OCI-LY1 (cell line): ENCODE measurements at regions not wholly inside any gene's neighbourhood (a gene's known extent, or its start where the extent isn't known, plus 50 kb on each side); places are given as distances from the start of the nearest gene placed in this dataset.

Experiments
- H2AFZ ChIP-seq: fragments of 200-600 bp; sonication (generic), shearing (Covaris generic); 2 replicates; pipeline ENCODE4 v1.6.0; 2014; ENCODE audit warnings: antibody characterized with exemption, mild to moderate bottlenecking, low read length
- H3F3A ChIP-seq: fragments of 200-600 bp; sonication (generic), shearing (Covaris generic); 2 replicates; pipeline ENCODE4 v1.6.0; 2014; ENCODE audit warnings: mild to moderate bottlenecking, antibody characterized with exemption, low read length, moderate library complexity; ENCODE audit not compliant: insufficient read depth
- H3K27ac ChIP-seq: fragments of 200-600 bp; sonication (generic); 2 replicates; pipeline ENCODE4 v1.5.1; 2014; ENCODE audit warnings: low read length, mixed run types, mild to moderate bottlenecking, low read depth; ENCODE audit not compliant: poor library complexity, severe bottlenecking
- H3K27me3 ChIP-seq: fragments of 200-600 bp; sonication (generic); 2 replicates; pipeline ENCODE4 v1.6.0; 2014; ENCODE audit warnings: antibody characterized with exemption, mild to moderate bottlenecking, low read length, moderate library complexity; ENCODE audit not compliant: insufficient read depth
- H3K36me3 ChIP-seq: fragments of 200-600 bp; sonication (generic); 2 replicates; pipeline ENCODE4 v1.6.1; 2014; ENCODE audit warnings: mild to moderate bottlenecking, antibody characterized with exemption, low read length, moderate library complexity, mixed read lengths; ENCODE audit not compliant: insufficient read depth
- H3K4me1 ChIP-seq: fragments of 200-600 bp; sonication (generic); 2 replicates; pipeline ENCODE4 v1.5.1; 2014; ENCODE audit warnings: mild to moderate bottlenecking, low read length, moderate library complexity; ENCODE audit not compliant: insufficient read depth, severe bottlenecking
- H3K4me2 ChIP-seq: fragments of 200-600 bp; sonication (generic), shearing (Covaris generic); 2 replicates; pipeline ENCODE4 v1.6.1; 2014; ENCODE audit warnings: low read length
- H3K4me3 ChIP-seq: fragments of 200-600 bp; sonication (generic); 2 replicates; pipeline ENCODE4 v1.5.1; 2014; ENCODE audit warnings: low read length, low read depth, mild to moderate bottlenecking, mixed read lengths; ENCODE audit not compliant: poor library complexity, severe bottlenecking
- H3K79me2 ChIP-seq: fragments of 200-600 bp; shearing (Covaris generic); 2 replicates; pipeline ENCODE4 v1.6.1; 2016; ENCODE audit warnings: mixed run types, low read length, mixed read lengths; ENCODE audit not compliant: insufficient read depth
- H3K9ac ChIP-seq: fragments of 200-600 bp; sonication (generic), shearing (Covaris generic); 2 replicates; pipeline ENCODE4 v1.6.1; 2014; ENCODE audit warnings: mild to moderate bottlenecking, low read length, mixed read lengths
- H3K9me2 ChIP-seq: fragments of 200-600 bp; sonication (generic), shearing (Covaris generic); 2 replicates; pipeline ENCODE4 v1.6.1; 2014; ENCODE audit warnings: low read depth, mild to moderate bottlenecking, low read length, mixed read lengths
- H3K9me3 ChIP-seq: fragments of 200-600 bp; shearing (Covaris generic); 2 replicates; pipeline ENCODE4 v1.6.1; 2014; ENCODE audit warnings: low read length, mixed read lengths
- H4K20me1 ChIP-seq: fragments of 200-600 bp; sonication (generic), shearing (Covaris generic); 2 replicates; pipeline ENCODE4 v1.6.0; 2016; ENCODE audit warnings: mild to moderate bottlenecking, low read length; ENCODE audit not compliant: insufficient read depth
- CTCF ChIP-seq: fragments of 200-600 bp; sonication (generic), shearing (Covaris generic); IDR thresholded peaks from 2 replicates; pipeline ENCODE4 v1.5.1; 2017; ENCODE audit warnings: mild to moderate bottlenecking, antibody characterized with exemption, low read length, moderate library complexity, mixed read lengths
- EZH2 ChIP-seq: fragments of 200-600 bp; sonication (generic), shearing (Covaris generic); IDR thresholded peaks from 2 replicates; pipeline ENCODE4 v1.8.0; 2017; ENCODE audit warnings: borderline replicate concordance, mixed run types, mild to moderate bottlenecking, antibody characterized with exemption, low read length, moderate library complexity, mixed read lengths

GRCh38 chr14:66119606-66120231 lies 366.5 kb upstream of the CCDC196 start:
- H3K79me2 ChIP-seq: no peaks in the 10 kb centered on the region
- H3K9me2 ChIP-seq: no peaks in the 10 kb centered on the region
- no peak overlapping the region for H3K4me3 ChIP-seq
- H2AFZ ChIP-seq: no peak overlapping the region
- no peaks in the 10 kb centered on the region for H4K20me1 ChIP-seq
- no peak overlapping the region for H3K4me2 ChIP-seq
- no peaks in the 10 kb centered on the region for H3F3A ChIP-seq
- TF ChIP-seq EZH2 (no peak), CTCF (no peak)
- H3K4me1 ChIP-seq: no peaks in the 10 kb centered on the region
- H3K9ac ChIP-seq: no peak overlapping the region
- H3K9me3 ChIP-seq: no peaks in the 10 kb centered on the region
- H3K27me3 ChIP-seq: no peaks in the 10 kb centered on the region
- H3K27ac ChIP-seq: no peak overlapping the region
- H3K36me3 ChIP-seq: no peaks in the 10 kb centered on the region

- H3F3A ChIP-seq: no peaks in the 10 kb centered on the region
- H3K9me3 ChIP-seq: no peaks in the 10 kb centered on the region
- H3K36me3 ChIP-seq: no peaks in the 10 kb centered on the region
- no peak overlapping the region for H2AFZ ChIP-seq
- H3K9me2 ChIP-seq: no peaks in the 10 kb centered on the region
- no peaks in the 10 kb centered on the region for H3K79me2 ChIP-seq
- no peaks in the 10 kb centered on the region for H4K20me1 ChIP-seq
- H3K4me2 ChIP-seq: no peak overlapping the region
- TF ChIP-seq CTCF (no peak), EZH2 (no peak)
- no peak overlapping the region for H3K27ac ChIP-seq
- H3K4me3 ChIP-seq: no peak overlapping the region
- H3K4me1 ChIP-seq: no peaks in the 10 kb centered on the region
- H3K9ac ChIP-seq: no peak overlapping the region
- no peaks in the 10 kb centered on the region for H3K27me3 ChIP-seq
Measured at GRCh38 chr14:66120402-66120801, 365.8 kb upstream of the CCDC196 start.

- no peak for TF ChIP-seq EZH2
- TF ChIP-seq CTCF: no peak
Measured at GRCh38 chr14:66121859-66122258, 364.3 kb upstream of the CCDC196 start.

More at GRCh38 chr14:66121859-66122258, 364.3 kb upstream of the CCDC196 start:
- Histone ChIP-seq H3K4me2 (no peak overlapping the region), H3K4me1 (no peaks in the 10 kb centered on the region), H3K36me3 (no peaks in the 10 kb centered on the region), H3K27me3 (no peaks in the 10 kb centered on the region), H3K9me2 (no peaks in the 10 kb centered on the region), H3K9ac (no peak overlapping the region), H3K79me2 (no peaks in the 10 kb centered on the region), H2AFZ (no peak overlapping the region), H3K9me3 (no peaks in the 10 kb centered on the region), H4K20me1 (no peaks in the 10 kb centered on the region), H3F3A (no peaks in the 10 kb centered on the region), H3K4me3 (no peak overlapping the region), H3K27ac (no peak overlapping the region)
